HG03196 (cell line): ENCODE measurements at regions not wholly inside any gene's neighbourhood (a gene's known extent, or its start where the extent isn't known, plus 50 kb on each side); places are given as distances from the start of the nearest gene placed in this dataset.
A peak's percentile ranks its signal among the peaks of the same experiment; 100 is the strongest.

ENCODE experiments used
- ATAC-seq: cut with Tn5 transposase; IDR thresholded peaks from one replicate; pipeline ENCODE4 v1.9.1; 2021; ENCODE audit not compliant: unreplicated experiment

DNA sequence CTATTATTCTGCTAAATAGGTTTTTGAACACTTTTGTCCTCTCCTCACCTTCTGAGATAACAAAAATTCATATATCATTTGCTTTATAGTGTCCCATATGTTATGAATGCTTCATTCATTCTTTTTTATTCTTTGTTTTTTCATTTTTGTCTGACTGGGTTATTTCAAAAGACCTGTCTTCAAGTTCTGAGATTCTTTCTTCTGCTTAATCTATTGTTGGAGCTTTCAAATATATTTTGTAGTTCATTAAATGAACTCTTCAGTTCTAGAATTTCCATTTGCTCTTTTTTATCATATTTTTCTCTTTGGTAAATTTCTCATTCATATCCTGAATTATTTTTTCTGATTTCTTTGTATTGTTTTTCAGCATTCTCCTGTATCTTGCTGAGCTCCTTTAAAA lies 53.1 kb upstream of the SCIN start:
- ATAC-seq, result no peak

- peak; percentile 78 for ATAC-seq
Measured at GRCh38 chr7:12518920-12519681, 51.4 kb upstream of the SCIN start.

DNA sequence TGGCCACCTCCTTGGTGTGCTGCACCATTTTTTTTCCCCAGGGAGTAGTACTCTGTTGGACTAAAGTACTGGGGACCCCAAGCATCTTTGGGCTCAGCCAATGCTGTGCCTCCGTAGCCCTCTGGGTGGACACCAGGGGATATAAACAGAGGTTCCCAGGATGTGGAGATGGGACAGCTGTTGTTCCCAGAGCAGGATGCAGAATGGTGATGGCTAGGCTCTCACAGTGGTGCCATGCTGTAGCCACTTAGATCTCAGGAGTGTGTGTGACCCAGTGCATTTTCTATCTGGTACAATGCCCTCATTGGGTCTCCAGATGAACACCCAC lies 50.9 kb upstream of the SCIN start:
- no peak for ATAC-seq
